ENCODE measurements at regions not wholly inside any gene's neighbourhood (a gene's known extent, or its start where the extent isn't known, plus 50 kb on each side); places are given as distances from the start of the nearest gene placed in this dataset.

DNA sequence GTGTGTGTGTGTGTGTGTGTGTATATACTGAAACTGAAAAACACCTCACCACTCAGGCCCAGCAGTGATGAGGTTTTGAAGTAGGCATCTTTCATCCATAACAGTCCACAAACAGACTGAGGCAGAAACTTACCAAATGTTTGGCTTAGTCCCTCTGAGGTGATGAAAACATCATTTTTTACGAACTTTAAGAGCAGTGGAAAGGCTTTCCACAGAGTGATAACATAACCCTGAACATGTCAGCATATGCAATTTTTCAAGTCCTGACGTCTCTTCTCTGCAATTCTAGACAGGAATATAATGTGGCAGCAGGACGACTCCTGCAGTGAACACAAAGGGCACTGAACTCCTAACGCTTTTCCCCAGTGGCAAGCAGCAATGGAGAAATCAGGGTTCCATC is 247.0 kb upstream of the THBS1 start:
- no peak for DNase-seq (ENCODE audit: low read depth in 2 of 2)

DNA sequence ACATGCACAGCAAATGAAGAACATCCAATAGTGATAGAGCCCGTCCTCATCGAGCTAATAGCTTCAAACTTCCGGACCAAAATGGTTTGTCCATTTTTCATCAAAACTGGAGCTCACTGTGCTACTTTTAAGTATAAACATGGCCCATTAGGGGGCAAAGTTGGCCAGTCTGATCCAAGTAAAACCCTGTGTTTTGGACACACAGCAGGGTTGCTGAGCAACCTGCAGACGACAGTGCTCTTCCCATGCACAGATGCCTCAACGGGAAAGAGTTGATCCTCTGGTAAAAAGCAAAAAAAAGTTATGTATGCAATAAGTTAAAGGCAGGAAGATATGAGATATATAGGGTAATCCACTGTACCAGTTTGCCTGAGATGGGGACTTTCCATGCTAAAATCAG is 244.0 kb upstream of the THBS1 start:
- no peak for DNase-seq (ENCODE audit: low read depth in 2 of 2)

DNA sequence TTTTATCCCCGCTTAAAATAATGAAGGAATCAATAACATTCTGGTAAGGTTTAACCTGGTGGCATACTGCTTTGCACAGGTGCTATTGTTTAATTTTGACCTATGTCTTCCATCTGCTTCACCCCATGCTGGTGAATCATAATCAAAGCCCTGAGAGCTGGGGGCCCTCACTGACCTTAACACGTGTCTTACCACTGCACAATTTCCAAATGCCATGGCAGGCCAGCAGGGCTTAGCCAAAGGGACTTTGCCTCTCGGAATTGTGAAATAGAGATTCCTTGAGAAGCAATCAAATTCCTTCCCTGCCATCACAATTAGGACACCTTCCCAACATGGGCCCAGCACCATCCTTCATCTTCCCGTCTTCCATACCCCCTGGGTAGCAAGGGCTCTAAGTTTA is 242.6 kb upstream of the THBS1 start:
- DNase-seq (ENCODE audit: low read depth in 2 of 2): no peak

DNA sequence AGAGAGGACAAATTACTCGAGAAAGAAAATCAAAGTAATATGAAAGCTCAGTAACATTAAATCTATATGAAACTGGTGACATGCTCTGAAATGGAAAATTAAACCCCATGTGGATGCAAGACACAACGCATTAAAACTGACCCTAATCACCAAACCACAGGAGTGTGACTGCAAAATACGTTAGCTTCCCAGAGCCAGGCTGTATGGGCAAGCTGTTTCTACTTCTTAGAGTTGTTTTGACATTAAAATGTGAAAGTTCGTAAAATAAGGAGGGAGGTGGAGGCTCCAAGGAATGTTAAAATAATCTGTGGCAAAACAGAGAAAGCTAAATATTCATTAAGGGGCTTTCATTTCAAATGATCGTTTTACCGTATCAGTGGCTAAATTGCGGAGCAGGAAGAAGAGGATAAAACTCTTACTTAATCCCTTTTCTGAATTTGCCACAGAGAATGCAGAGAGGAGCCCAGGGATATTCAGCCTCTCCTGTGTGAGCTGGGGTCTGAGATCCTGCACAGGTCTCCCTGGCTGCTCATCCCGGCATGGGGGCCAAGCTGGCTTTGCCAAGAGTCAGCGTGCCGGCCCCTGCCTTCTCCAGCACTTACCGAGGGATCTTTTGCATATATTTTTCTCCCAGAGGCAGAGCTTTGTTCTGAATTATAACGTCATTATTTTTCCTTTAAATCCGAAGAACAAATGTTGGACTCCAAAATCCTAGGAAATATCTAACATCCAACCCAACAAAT is 239.8 kb upstream of the THBS1 start:
- DNase-seq (ENCODE audit: low read depth in 2 of 2): no peak

DNA sequence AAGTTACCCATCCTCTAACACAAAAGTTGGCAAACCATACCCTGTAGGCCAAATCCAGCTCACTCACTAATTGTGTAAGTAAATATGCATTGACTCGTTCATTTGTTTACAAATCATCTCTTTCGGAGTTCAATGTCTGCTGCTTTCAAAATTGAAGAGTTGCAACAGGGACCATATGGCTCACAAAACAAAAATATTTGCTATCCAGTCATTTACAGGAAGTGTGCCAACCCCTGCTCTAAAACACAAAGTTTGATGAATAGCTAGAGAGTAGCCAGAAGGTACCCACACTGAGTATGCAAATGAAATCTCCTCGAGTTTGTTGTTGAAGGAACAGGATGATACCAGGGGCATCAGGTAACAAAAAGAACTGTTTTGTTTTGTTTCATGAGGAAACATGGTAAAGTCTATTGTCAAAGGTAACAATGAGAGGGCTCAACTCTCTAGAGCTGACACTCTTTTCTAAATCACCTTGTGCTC is 236.2 kb upstream of the THBS1 start:
- no peak for DNase-seq (ENCODE audit: low read depth in 2 of 2)

DNA sequence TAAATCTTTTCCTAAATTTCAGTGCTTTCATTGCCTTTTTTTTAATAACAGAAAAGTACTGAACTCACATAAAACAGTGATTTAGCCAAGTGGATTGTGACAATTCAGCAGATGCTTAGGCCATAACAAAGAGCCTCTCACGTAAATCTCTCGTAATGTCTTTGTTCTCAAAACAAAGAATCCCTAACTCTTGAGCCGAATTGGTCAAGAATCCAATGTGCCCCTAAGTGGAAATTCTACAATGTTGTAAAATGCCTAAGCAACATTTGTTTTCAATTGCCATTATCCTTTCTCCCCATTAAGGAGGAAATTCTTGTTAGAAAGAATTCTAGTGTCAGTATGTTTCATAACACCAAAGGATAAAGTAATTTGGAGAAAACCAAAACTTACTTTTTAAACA is 235.7 kb upstream of the THBS1 start:
- no peak for DNase-seq (ENCODE audit: low read depth in 2 of 2)

DNA sequence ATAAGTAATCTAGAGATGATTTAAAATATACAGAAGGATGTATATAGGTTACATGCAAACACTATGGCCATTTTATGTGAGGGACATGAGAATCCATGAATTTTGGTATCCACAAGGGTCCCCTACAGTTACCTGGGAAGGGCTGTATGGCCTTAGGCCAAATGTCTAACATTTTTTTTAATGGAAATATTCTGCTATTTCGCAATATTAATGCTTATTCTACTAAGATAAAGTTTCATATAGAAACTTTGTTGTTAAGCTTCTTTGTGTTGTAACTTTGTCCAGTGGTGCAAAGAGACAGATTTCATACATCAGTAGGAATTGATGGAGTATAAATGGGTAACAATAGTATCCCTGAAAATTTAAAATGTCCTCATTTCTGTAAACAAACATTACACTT is 233.4 kb upstream of the THBS1 start:
- no peak for DNase-seq (ENCODE audit: low read depth in 2 of 2)

DNA sequence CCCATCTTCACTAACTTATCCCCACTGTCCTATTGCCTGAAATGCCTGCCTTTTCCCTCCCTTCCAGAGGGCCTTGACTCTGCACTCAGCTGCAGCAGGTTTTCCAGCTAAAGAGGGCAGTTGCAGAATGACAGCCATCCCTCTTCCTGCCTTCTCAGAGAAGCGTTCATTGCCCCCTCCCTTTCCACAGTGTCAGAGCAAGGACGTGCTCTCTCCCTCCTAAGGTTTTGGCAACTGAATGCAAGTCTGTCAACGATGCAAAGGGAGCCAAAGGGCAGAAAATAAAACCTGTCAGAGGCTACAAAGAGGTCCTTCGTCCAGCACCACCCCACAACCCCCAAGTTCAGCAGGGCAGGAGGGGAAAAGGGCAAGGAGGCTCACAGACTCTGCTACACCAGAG is 230.1 kb upstream of the THBS1 start:
- no peak for DNase-seq (ENCODE audit: low read depth in 2 of 2)

DNA sequence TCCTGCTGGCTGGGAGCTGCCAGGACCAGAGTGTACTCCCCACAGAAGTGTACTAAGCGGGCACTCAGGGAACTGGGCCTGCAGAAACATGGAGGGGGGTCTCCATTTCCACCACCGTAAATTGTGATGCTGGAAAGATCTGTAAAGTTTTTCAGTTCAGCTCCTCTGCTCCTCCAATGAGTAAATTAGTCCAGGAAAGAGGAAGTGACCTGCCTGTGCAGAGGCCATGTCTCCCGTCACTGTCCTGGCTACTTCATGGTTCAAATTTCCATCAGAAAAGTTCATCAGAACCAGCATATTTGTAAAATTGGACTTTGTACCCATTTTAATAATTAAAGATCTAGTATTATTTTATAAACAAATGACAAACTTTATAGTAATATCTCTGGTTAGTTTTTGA is 226.7 kb upstream of the THBS1 start:
- no peak for DNase-seq (ENCODE audit: low read depth in 2 of 2)

DNA sequence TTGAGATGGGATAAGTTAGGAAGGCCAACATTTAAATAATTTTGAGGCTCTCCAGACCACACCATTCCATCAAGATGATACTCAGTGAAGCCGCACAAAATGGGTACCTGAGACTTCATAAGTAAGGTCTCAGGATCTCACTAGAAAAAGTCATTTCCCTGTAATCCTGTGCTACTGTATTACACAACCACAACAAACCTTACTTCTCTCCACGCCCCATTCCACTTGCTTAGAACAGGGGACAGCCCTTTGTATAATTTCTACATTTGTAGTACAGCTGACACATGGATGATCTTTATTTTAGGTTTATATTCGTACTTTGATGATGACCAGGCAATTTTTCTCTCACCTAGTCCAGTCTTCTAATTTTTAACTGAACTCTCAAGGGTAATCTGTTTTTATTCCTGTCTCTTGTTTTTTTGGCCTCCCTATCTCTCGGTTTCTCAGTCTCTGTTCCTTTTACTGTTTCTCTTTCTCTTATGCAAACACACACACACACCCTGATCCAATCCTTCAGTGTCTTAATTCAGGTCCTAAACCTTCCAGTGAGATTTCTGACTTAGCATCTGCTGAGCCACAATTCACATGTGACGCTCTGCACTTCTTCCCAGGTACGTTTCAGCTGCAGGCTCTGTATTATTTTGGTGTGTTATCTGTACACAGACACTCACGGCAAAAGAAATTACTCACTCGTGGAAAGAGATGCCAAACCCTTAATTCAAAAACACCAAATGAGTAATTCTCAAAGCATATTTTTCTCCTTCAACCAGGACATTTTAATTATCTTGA is 223.2 kb upstream of the THBS1 start:
- no peak for DNase-seq (ENCODE audit: low read depth in 2 of 2)

DNA sequence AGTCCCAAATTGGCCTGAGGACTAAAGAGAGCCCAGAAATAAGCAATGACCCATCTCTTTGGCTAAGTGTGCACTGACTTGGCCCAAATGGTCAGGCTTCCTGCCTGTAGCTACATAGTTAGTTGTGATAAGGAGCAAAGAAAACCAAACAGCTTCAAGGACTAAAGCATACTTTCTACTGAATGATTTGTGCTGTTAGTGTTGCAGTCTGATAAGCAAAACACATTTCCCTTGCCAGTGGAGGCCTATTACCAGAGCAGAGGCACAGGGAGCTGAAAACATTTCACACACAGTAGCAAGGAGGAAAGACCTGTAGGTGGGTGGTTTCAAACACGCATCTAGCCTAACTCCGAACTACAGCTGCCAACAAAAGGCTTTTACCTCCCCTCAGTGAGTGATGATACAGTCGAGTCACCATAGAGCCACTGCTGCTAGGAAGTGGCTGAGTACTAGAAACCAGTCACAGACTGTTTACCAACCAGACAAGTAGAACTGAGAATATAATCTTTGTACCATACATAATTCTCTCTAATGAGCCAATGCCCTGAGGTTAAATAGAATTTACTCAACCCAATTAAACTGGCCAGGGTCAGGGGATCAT is 222.3 kb upstream of the THBS1 start:
- DNase-seq (ENCODE audit: low read depth in 2 of 2): no peak

DNA sequence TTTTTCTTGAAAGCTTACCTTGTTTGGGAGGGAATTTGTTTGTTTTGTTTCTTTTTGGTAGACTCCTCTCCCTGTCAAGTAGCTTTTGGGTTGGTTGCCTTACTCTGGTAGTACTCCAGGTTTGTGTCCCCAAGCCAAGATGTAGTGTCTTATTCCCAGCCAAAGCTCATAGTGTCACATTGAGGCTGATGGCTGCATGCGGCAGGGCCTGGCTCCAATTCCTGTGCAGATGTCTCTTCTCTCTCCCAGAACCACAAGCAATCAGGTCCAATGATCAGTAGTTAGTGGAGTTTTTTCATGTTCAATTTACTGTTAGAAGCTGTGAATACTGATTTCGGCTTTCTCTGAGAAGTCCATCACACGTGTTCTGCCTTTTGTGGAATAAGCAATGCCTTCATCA is 221.1 kb upstream of the THBS1 start:
- no peak for DNase-seq (ENCODE audit: low read depth in 2 of 2)

DNA sequence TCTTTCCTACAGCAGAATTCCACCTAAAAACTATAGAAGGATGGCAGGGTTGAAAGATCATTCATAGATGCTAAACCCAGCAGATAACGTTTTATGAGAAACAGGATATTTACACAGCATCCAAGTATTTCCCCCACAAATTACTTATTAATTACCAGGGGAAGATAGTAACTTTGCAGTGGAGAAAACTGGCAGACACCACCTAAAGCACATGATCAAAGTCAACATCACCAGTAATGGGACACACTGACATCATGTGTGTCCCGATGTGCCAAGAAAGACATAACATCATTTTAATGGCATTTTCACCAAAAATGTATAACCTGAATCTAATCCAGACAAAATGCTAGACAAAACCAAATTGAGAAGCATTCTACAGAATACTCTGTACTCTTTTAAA is 220.4 kb upstream of the THBS1 start:
- DNase-seq (ENCODE audit: low read depth in 2 of 2): no peak

DNA sequence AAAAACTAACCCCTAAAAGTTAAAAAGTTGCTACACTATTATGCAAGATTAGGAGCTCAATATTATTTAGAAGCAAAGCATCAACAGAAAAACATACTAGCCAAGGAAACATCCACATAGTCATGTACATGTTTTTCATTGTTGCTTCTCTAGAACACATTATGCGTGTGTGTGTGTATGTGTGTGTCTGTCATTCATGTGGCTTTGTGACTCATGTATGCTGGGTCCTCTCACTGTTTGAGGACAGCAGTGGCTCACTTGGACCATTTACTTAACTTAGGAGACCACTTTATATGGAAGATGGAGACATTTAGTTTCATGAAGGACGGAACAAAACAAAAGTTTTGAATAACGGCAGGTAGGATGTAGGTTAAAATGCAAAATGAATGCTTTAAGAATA is 219.4 kb upstream of the THBS1 start:
- DNase-seq (ENCODE audit: low read depth in 2 of 2): no peak

DNA sequence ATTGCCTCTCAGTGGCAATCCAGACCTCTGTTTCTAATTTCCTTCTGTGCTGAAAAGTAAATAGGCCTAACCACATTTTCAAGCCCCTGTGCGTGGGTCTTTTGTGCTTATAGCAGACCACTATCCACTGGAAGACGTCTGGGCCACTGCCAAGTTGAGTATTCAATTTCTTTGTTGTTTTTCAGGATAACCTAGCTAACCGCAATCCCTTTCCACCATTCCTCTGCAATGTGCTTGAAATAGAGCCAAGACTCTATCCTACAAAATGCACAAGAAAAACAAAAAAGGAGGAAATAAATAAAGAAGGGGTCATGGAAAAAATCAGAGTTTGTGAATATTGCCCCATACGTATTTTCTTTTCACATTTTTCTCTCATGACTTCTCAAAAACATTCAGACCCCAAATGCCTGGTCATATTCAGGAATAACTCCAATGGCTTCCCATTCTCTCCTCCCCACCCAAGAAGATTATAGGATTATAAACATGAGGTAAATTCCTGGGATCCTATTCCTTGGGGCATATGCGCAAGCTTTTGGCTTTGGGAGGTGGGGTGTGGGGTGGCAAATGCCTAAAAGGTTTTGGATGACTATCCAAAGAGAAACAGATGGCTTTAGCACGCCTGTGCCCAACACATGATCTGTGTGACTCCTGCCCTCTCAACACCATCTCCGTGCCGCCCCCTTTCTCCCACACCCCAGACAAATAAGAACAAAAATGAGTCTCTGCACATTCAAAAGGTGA is 217.9 kb upstream of the THBS1 start:
- no peak for DNase-seq (ENCODE audit: low read depth in 2 of 2)

DNA sequence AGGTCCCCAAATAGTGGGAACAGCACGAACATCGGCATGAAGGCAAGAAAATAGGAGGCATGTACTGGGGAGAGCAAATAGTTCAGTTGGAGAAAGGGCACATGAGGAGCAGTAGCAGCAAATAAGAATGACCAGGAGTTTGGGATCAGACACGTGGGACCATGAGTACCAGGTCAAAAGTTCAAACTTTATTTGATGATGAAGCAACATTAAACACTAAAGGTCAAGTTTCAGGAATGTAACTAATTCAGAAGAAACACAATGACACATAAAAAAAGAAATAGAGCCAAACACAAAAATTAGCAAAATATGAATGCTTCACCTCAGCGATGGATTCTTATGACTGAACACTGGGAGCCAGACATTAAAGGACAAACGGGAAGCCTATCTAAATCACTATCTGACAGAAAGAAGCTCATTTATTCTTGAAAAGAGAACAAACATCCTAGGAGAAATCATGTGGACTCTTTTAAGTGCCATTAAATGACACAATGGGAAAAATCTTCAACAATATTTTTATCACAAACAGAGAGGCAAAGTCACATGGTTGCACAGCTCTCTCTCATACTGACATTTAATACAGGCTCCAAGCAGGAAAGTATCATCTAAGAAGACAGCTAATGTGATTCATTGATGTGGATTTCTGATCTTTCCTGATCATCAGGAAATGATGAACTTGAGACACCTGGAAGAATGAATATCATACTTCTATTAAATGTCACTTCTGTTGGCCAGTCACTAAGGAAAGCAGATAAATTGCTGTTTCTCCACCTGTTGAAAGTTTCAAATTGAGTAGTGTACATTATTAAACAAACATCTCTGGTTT is 216.9 kb upstream of the THBS1 start:
- no peak for DNase-seq (ENCODE audit: low read depth in 2 of 2)

DNA sequence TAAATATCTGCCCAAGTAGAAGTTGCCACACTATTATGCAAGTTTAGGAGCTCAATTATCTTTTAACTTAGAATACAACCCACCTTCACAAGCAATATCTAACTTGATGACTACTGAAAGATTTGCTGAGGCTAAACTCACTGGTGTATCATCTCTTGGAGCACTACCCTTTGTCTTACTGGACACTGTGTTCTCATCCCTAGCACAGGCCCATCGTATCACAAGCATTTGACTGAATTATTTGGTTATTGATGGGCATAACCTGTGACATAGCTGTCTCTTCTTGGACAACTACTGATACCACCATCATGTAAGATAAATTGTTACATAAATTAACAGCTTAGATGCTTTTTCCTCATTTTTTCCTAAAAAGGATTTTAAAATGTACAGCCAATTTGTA is 216.2 kb upstream of the THBS1 start:
- DNase-seq (ENCODE audit: low read depth in 2 of 2): no peak

DNA sequence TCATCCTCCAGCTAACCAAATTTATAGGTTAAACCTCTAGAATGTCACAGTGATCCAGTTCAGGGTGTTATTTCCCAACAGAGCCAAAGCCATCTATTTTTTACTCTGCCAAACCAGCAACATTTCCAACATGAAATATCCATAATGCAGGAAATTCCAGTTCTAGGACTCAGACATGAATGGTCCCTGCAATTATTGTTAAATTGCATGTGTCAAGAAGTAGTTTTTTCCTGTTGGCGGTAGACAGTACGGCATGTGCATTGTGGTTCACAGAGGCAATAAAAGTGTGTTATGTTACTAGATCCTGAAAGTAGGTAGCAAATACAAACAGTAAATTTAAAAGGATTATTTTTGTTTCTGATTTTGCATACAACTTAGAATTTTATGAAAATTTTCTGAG is 215.7 kb upstream of the THBS1 start:
- no peak for DNase-seq (ENCODE audit: low read depth in 2 of 2)

DNA sequence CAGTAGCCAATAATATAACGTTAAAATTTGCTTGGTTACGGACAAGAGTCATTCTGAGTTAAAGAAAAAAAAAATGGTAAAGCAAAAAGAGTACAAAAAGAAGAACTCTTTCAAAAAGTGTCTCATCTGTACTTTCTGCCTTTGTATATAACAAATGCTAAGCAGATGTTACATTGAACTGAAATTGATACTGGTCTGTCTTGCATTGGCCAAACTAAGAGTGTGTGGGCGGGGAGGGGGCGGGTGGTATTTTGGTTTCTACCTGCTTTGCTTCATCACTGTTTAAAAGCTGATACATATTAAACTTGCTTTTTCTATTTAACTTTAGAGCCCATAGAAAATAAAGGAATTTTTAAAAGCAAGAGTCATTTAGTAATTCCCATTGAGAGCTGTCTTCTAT is 215.0 kb upstream of the THBS1 start:
- DNase-seq (ENCODE audit: low read depth in 2 of 2): no peak

DNA sequence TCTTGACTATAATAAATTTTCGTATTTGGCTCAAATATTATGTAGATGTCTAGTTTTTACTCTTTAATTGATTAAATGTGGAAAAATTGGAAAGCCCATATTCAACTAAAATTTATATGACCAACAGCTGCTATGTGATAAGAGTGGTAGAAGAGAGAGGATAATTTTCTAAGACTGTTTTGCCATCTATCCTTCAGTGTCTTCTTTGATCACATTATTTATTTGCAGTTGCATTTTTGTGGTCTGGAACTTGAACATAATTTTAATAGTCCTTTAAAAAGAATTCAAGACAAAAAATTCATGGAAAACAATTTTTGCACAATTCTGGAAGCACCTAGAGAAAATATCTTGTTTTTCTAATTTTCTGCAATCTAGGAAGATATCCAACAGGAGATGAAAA is 213.3 kb upstream of the THBS1 start:
- DNase-seq (ENCODE audit: low read depth in 2 of 2): no peak

DNA sequence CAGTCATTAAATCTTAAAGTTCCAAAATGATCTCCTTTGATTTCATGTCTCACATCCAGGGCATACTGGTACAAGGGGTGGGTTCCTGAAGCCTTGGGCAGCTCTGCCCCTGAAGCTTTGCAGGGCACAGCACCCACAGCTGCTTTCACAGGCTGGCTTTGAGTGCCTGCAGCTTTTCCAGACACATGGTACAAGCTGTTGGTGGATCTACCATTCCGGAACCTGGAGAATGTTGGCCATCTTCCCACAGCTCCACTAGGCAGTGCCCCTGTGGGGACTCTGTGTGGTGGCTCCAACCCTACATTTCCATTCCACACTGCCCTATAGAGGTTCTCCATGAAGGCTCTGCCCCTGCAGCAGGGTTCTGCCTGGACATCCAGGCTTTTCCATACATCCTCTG is 211.1 kb upstream of the THBS1 start:
- DNase-seq (ENCODE audit: low read depth in 2 of 2): no peak

Data from stimulated activated CD8-positive, alpha-beta memory T cell treated with anti-CD3 and anti-CD28 coated beads, Interleukin-2, amount 100 ng/mL, for 1 hour (primary cell).